Testis (tissue), 2 donors: ENCODE measurements at regions not wholly inside any gene's neighbourhood (a gene's known extent, or its start where the extent isn't known, plus 50 kb on each side); places are given as distances from the start of the nearest gene placed in this dataset.
"Not testable (repeated sequence)": the region's sequence is repeated elsewhere in the genome, so short reads cannot be mapped to it uniquely, and the experiment has no call there.

Experiments
- CTCF ChIP-seq, 3 experiments: fragments of 450-650 bp in 2 of 3; fragments of 200-600 bp in 1 of 3; sonication (generic) in 1 of 3; IDR thresholded peaks; one replicate each; pipeline ENCODE4 v1.5.1; 2016 to 2019; ENCODE audit warnings: antibody characterized with exemption in 3 of 3, mild to moderate bottlenecking in 2 of 3, moderate library complexity in 1 of 3
- POLR2A ChIP-seq: fragments of 450-650 bp; IDR thresholded peaks from one replicate; pipeline ENCODE4 v1.6.1; 2017; ENCODE audit warnings: antibody characterized with exemption, mild to moderate bottlenecking, moderate library complexity

- TF ChIP-seq CTCF (IDR thresholded peaks at IDR 0.05); POLR2A: not testable (repeated sequence)
Measured at GRCh38 chr20:47907951-47908350, 122.7 kb upstream of the SULF2 start.
